ENCODE measurements at regions not wholly inside any gene's neighbourhood (a gene's known extent, or its start where the extent isn't known, plus 50 kb on each side); places are given as distances from the start of the nearest gene placed in this dataset.

DNA sequence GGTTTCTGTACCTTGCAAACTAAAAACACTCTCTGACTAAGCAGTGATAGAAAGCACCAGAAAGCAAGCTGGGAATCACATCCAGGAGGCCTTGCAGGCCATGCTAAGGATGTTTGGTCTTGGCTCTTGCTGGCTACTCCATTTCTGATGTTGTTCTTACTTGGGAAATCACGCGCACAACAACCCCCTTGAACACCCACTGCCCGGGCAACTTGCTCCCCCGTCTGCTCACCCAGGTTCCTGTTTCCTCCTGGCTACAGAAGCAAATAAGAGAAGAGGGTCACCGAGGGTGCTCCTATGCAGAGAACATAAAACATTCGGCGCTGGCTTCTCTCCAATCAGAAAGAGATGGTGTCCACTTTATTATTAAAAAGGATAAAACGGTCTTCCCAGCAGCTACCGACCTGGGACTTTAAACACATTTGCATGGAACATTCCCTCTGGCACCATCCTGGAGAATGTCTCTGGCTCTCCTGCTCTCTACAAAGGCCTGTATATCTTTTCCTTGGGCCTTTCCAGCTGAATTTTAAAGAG is 271.2 kb upstream of the RPL38 start:
- no peak for DNase-seq (ENCODE audit: low spot score)

- no peak for DNase-seq (ENCODE audit: low spot score)
These were observed 270.2 kb upstream of the RPL38 start for GRCh38 chr17:73933164-73933766.

- DNase-seq (ENCODE audit: low spot score): no peak
These were observed 269.6 kb upstream of the RPL38 start for GRCh38 chr17:73933871-73934270.

DNA sequence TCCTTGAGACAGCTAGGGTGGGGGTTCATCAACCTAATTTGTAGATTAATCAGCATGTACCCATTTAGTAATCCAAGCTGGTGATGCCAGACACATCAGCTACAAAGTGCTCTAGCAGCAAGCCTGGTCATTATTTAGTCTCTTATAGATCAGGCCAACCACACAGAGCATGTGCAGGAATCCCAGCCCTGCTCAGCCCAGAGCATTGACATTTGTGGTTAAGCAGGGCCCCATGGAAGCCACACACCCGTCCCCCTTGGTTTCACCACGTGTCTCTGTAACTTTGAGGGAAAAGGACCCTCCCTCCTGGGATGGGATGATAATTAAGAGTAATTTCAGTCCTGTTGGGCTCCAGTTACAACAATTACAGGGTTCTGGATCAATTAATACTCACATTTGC is 268.8 kb upstream of the RPL38 start:
- no peak for DNase-seq (ENCODE audit: low spot score)

DNA sequence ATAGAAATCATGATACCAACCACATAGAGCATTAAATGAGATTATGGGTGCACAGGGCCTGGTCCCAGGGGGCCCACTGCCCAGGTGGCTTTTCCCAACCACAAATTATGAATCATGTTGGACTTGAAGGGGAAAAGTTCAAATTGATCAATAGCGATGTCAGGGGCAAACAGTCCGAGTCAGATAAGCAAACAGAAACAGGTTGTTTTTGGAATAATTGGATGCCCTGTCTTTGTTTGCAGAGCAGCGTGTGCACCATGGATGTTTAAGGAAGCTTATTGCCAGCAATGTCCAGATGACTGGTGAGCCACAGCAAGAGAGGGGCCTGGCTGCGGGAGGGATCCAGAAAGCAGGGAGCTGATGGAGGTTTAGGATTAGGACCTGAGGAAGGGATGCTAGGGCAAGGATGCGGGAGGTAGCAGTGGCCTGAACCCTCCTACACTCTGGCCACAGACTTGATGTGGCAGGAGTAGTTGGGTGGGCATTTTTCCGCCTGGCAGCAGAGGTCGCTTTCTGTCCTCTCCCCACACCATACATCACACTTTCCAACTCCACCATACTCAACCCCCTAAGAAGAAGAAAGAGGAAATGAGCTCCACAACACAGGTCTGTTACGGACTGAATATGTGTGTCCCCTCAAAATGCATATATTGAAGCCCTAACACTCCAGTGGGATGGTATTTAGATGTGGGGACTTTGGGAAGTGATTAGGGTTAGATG is 266.4 kb upstream of the RPL38 start:
- peak; percentile 41 for DNase-seq (ENCODE audit: low spot score)

GRCh38 chr17:73938706-73939105 is 264.8 kb upstream of the RPL38 start:
- peak; percentile 23 for DNase-seq (ENCODE audit: low spot score)

GRCh38 chr17:73939806-73940205 is 263.7 kb upstream of the RPL38 start:
- peak; percentile 32 for DNase-seq (ENCODE audit: low spot score)

GRCh38 chr17:73940511-73940910 is 263.0 kb upstream of the RPL38 start:
- DNase-seq (ENCODE audit: low spot score): peak; percentile 28

- peak; percentile 39 for DNase-seq (ENCODE audit: low spot score)
These were observed 261.5 kb upstream of the RPL38 start for GRCh38 chr17:73941919-73942530.

GRCh38 chr17:73942703-73943415 is 260.6 kb upstream of the RPL38 start:
- peak; percentile 40 for DNase-seq (ENCODE audit: low spot score)

- DNase-seq (ENCODE audit: low spot score): peak; percentile 42
These were observed 259.9 kb upstream of the RPL38 start for GRCh38 chr17:73943416-73944110.

- peak; percentile 41 for DNase-seq (ENCODE audit: low spot score)
These were observed 259.1 kb upstream of the RPL38 start for GRCh38 chr17:73944366-73944765.

GRCh38 chr17:73947281-73947965 is 256.1 kb upstream of the RPL38 start:
- peak; percentile 43 for DNase-seq (ENCODE audit: low spot score)

GRCh38 chr17:73947966-73948355 is 255.5 kb upstream of the RPL38 start:
- peak; percentile 43 for DNase-seq (ENCODE audit: low spot score)

GRCh38 chr17:73949903-73950592 is 253.4 kb upstream of the RPL38 start:
- no peak for DNase-seq (ENCODE audit: low spot score)

DNA sequence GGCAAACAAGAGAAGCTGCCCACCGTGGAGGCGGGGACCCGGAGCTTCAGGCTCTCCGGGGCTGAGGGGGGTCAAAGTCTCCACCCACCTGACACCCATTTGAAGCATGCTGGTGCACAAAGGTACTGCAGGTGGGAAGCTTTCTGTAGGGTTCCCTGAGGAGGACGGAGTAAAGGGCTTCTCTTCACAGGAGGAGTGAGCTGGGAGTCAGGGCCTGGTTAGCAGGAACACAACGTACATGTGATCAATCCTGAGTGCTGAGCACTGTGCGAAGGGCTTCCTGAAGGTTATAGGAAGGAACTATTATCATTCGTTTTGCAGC is 252.9 kb upstream of the RPL38 start:
- peak; percentile 46 for DNase-seq (ENCODE audit: low spot score)

- peak; percentile 91 for DNase-seq (ENCODE audit: low spot score)
These were observed 251.4 kb upstream of the RPL38 start for GRCh38 chr17:73952082-73952479.

- DNase-seq (ENCODE audit: low spot score): peak; percentile 92
These were observed 250.8 kb upstream of the RPL38 start for GRCh38 chr17:73952480-73953205.

GRCh38 chr17:73953206-73954033 is 250.1 kb upstream of the RPL38 start:
- no peak for DNase-seq (ENCODE audit: low spot score)
